ENCODE measurements at regions not wholly inside any gene's neighbourhood (a gene's known extent, or its start where the extent isn't known, plus 50 kb on each side); places are given as distances from the start of the nearest gene placed in this dataset.

DNA sequence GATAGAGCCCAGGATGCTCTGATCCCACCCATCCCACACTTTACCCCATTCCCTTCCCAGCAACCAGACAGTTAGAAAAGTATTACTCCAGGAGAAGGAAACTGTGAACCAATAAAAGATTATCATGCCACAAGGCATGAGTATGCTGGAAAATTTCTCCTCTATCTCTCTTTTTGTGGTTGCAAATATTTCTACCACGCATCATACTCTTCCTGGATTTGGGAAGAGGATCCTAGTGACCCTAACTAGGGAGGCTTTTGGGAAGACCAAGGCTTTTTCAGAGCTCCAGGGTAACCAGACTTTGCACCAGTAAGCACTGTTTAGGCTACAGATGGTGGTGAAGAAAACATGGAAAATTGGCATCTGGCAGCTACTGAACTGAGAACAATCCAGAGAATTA is 257.6 kb upstream of the CLNK start:
- H3K27ac ChIP-seq = no peak overlapping the region
- TF ChIP-seq, protein P1, sequence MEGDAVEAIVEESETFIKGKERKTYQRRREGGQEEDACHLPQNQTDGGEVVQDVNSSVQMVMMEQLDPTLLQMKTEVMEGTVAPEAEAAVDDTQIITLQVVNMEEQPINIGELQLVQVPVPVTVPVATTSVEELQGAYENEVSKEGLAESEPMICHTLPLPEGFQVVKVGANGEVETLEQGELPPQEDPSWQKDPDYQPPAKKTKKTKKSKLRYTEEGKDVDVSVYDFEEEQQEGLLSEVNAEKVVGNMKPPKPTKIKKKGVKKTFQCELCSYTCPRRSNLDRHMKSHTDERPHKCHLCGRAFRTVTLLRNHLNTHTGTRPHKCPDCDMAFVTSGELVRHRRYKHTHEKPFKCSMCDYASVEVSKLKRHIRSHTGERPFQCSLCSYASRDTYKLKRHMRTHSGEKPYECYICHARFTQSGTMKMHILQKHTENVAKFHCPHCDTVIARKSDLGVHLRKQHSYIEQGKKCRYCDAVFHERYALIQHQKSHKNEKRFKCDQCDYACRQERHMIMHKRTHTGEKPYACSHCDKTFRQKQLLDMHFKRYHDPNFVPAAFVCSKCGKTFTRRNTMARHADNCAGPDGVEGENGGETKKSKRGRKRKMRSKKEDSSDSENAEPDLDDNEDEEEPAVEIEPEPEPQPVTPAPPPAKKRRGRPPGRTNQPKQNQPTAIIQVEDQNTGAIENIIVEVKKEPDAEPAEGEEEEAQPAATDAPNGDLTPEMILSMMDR (conservative IDR thresholded peaks at IDR 0.05) = no peak
- TF ChIP-seq ZFX (IDR thresholded peaks at IDR 0.05) = no peak

DNA sequence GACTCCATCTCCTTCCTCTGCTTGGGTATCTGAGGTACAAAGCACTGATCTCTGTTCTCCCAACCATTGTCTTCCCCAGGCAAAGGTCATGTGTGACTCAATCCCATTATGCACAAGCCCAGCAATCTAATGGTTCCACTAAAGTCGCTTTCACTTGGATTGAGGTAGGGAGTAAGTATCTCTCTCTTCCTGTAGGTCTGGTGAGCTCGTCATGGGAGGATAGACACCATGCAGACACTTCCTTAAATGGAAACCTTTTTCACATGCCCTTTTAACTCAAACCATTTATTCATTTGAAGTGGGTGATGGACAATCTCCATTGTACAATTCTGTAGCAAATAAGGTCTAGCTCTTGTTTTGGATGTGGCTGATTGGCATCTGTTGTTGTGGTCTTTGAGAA is 245.2 kb upstream of the CLNK start:
- no peak overlapping the region for H3K27ac ChIP-seq
- TF ChIP-seq, protein P1 (conservative IDR thresholded peaks at IDR 0.05) = no peak
- no peak for TF ChIP-seq ZFX (IDR thresholded peaks at IDR 0.05)

DNA sequence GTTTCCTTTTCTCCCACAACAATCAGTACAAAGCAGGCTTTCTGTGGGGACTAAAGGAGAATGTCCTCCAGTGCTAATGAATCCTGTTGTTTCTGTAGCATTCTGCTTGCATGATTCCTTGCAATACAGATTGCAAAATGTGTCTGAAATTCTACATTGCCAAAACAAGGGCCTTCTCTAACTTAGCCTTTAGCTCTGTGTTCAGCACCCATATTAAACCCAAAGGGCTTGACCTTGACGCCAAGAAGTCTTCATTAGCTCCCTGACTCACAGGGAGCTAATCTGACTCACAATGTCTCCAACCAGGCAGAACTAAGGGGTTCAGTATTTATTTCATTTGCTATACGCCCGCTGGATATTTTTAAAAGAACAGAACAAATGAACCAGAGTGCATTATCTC is 241.4 kb upstream of the CLNK start:
- TF ChIP-seq ZFX (IDR thresholded peaks at IDR 0.05) = no peak
- TF ChIP-seq, protein P1 (conservative IDR thresholded peaks at IDR 0.05) = no peak
- no peak overlapping the region for H3K27ac ChIP-seq

DNA sequence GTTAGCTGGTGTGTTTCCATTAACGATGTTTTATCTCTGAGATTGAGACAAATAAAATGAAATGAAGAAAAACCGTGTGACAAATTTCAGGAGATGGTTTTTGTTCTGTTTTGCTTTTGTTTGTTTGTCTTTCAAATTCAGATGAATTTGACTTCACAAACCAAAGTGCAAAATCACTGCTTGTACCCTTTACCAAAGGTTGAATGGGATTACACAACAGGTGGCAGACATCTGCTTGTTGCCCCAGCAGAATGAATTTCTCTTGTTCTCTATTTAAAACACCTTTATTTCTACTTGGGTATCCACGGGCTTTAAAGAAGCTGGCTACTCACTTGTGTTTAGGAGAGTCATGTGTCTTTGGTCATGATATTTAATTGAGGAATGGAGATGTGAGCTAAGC is 239.7 kb upstream of the CLNK start:
- H3K27ac ChIP-seq = no peak overlapping the region
- TF ChIP-seq ZFX (IDR thresholded peaks at IDR 0.05) = no peak
- TF ChIP-seq, protein P1 (conservative IDR thresholded peaks at IDR 0.05) = no peak

DNA sequence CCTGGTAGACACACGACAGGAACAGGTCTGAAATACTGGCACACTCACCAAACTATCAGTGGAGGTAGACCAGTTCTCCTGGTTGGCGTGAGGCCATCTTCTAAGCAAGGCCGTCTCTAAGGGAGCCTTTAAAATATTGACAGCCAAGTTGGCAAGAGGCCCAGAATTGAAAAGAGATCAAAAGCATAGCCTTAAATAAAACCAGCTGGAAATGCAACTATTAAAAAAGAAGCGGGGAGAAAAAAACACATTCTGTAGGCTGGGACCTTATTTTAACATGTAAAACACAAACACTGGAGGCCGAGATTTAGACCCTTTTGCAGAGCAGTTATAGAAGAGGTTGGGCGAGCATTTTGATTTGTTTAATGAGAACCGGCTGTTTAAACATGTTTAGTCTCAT is 233.0 kb upstream of the CLNK start:
- no peak overlapping the region for H3K27ac ChIP-seq
- TF ChIP-seq, protein P1 (conservative IDR thresholded peaks at IDR 0.05) = no peak
- no peak for TF ChIP-seq ZFX (IDR thresholded peaks at IDR 0.05)

DNA sequence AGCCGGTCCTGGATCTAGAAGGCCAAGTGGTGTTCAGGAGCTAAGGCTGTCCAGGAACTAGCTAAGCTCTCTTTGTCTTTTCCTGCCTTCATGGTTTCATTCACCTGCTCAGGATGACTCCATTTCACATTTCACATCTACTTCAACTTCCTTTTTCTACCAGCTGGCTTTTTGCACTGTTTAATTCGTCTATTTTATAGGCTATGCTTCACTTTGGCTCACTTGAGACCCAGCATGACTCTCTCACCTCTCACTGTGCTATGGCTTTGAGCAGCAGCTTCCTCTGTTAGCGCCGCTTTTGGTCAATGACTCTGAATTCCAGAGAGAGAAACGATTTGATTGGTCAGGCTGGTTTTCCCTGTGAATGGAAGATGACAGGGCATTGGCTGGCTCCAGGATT is 213.5 kb upstream of the CLNK start:
- no peak overlapping the region for H3K27ac ChIP-seq
- TF ChIP-seq, protein P1 (conservative IDR thresholded peaks at IDR 0.05) = no peak
- TF ChIP-seq ZFX (IDR thresholded peaks at IDR 0.05) = no peak

DNA sequence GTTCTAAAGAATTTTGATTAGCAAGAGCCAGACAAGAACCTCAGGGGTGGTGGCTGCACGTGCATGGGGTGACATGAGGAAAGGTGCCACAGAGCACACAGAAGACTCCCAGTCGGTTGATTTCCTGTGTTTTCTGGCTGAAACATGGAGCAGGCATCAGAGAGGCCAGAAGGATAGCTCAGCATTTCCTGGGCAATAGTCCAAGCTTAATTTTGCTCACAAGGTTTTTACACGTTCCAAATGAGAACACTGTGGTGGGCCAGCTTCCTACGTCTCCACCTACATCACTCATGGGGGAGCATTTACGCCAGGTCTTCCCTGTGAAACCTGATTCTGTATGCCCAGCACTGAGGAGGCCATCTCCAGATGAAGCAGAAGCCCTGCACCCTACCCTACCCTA is 212.5 kb upstream of the CLNK start:
- no peak overlapping the region for H3K27ac ChIP-seq
- TF ChIP-seq, protein P1 (conservative IDR thresholded peaks at IDR 0.05) = no peak
- no peak for TF ChIP-seq ZFX (IDR thresholded peaks at IDR 0.05)
